ENCODE measurements at regions not wholly inside any gene's neighbourhood (a gene's known extent, or its start where the extent isn't known, plus 50 kb on each side); places are given as distances from the start of the nearest gene placed in this dataset.

DNA sequence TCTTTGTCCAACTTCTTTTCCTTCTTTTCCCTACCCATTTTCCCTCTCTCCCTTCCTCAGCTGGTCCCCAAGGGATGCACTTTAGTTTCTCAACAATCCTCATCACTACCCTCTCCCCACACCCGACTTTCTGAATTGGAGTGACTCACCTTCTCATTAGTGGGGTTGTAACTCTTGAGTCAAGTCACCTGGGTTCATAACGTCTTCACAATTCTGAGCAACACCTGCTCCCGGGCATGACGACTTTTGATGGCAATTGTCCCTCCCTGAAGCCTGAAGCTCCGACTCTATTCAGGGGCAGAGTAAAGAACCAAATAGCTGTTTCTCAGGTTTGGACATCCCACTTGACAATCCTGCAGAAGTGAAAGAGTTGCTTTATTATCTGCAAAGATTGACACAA is 82.7 kb upstream of the OTX2 start:
- WGBS, 2 donors: 55 to 57% methylated on average over 5 of the region's 5 CpGs
- H3K27ac ChIP-seq: no peak overlapping the region
- H3K4me3 ChIP-seq (replicated peaks in 1 of 3): no peak overlapping the region
- H3K27me3 ChIP-seq: no peaks in the 10 kb centered on the region
- TF ChIP-seq, protein P1, sequence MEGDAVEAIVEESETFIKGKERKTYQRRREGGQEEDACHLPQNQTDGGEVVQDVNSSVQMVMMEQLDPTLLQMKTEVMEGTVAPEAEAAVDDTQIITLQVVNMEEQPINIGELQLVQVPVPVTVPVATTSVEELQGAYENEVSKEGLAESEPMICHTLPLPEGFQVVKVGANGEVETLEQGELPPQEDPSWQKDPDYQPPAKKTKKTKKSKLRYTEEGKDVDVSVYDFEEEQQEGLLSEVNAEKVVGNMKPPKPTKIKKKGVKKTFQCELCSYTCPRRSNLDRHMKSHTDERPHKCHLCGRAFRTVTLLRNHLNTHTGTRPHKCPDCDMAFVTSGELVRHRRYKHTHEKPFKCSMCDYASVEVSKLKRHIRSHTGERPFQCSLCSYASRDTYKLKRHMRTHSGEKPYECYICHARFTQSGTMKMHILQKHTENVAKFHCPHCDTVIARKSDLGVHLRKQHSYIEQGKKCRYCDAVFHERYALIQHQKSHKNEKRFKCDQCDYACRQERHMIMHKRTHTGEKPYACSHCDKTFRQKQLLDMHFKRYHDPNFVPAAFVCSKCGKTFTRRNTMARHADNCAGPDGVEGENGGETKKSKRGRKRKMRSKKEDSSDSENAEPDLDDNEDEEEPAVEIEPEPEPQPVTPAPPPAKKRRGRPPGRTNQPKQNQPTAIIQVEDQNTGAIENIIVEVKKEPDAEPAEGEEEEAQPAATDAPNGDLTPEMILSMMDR (IDR thresholded peaks at IDR 0.05): no peak
- no peak for TF ChIP-seq POLR2A (IDR thresholded peaks at IDR 0.05)
- H3K36me3 ChIP-seq: no peaks in the 10 kb centered on the region
- peaks cover 0 to 7% of the 10 kb centered on the region in 2 donors for H3K4me1 ChIP-seq
- DNase-seq: no peak
- no peaks in the 10 kb centered on the region for H3K9me3 ChIP-seq
- intact Hi-C loops (cut with DNase I): no loop called here

DNA sequence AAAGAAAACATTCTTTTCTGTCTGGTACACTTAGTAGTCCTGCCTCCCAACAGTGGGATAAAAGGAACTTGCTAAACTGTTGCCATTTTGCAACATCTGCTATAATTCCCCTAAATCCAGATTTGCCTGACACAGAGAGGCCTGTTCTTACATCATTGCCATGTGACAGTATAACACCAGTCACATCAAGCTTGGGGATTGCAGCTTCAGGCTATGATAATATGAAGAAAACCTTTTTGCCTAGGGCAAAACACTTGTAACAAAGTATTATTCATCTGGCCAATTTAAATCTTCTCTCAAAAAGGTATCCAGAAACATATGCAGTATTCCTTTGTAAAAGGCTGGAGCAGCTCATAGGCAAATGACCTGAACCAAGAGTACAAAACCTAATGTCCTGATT is 80.9 kb upstream of the OTX2 start:
- TF ChIP-seq, protein P1 (IDR thresholded peaks at IDR 0.05): no peak
- no peak for TF ChIP-seq POLR2A (IDR thresholded peaks at IDR 0.05)
- intact Hi-C loops (cut with DNase I): no loop called here

DNA sequence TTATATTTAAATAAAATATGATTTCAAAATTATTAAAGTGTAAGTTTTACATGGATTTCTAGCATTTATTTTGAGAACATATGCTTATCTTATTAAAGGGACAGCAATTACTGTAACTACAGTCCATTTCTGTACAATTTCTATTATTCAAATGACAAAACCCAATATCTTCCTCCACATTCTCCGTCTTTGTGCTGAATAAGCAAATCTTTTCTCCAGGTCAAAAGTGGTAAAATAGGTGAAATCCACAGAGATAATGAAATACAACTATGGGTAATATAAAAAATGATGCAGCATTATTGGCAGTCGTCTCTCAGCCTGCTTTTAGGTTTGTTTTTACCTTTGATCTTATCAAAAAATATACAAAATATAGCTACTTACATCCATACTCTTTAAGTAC is 79.4 kb upstream of the OTX2 start:
- Histone ChIP-seq H3K9me3 (no peaks in the 10 kb centered on the region), H3K4me1 (peaks cover 0 to 7% of the 10 kb centered on the region in 2 donors), H3K36me3 (no peaks in the 10 kb centered on the region), H3K4me3 (replicated peaks in 1 of 3) (no peak overlapping the region), H3K27ac (no peak overlapping the region), H3K27me3 (no peaks in the 10 kb centered on the region)
- 85 to 87% methylated on average over 2 of the region's 2 CpGs for WGBS, 2 donors
- no peak for DNase-seq
- intact Hi-C loops (cut with DNase I): no loop called here
- TF ChIP-seq, protein P1 (IDR thresholded peaks at IDR 0.05): no peak
- no peak for TF ChIP-seq POLR2A (IDR thresholded peaks at IDR 0.05)

More for the DNA sequence above, 80.9 kb upstream of the OTX2 start:
- Histone ChIP-seq H3K4me3 (replicated peaks in 1 of 3) (no peak overlapping the region), H3K36me3 (no peaks in the 10 kb centered on the region), H3K9me3 (no peaks in the 10 kb centered on the region), H3K27ac (no peak overlapping the region), H3K27me3 (no peaks in the 10 kb centered on the region), H3K4me1 (peaks cover 0 to 7% of the 10 kb centered on the region in 2 donors)
- no peak for DNase-seq

DNA sequence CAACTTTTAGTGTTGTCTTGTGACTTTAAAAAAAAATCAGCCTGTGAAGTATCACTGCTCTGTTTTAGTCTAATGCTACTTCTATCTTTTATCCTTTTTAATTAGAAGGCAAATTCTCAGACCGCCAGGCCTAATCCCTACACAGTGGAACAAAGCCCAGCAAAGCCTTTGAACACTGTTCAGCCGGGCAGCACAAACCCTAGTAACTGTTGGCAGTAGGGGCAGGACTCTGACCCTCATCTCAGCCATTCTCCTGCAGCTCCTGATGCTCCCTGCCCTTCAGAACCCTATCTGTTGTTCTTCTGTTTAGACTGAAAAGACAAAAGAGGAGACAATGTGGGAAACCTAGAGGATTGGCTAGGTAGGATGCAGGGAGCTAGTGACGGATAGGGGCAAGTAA is 78.0 kb upstream of the OTX2 start:
- Histone ChIP-seq H3K4me1 (peaks cover 0 to 7% of the 10 kb centered on the region in 2 donors), H3K4me3 (replicated peaks in 1 of 3) (no peak overlapping the region), H3K36me3 (no peaks in the 10 kb centered on the region), H3K9me3 (no peaks in the 10 kb centered on the region), H3K27me3 (no peaks in the 10 kb centered on the region), H3K27ac (no peak overlapping the region)
- no peak for DNase-seq
- intact Hi-C loops (cut with DNase I): no loop called here
- 75 to 83% methylated on average over 3 of the region's 3 CpGs for WGBS, 2 donors
- no peak for TF ChIP-seq POLR2A (IDR thresholded peaks at IDR 0.05)
- TF ChIP-seq, protein P1 (IDR thresholded peaks at IDR 0.05): no peak

DNA sequence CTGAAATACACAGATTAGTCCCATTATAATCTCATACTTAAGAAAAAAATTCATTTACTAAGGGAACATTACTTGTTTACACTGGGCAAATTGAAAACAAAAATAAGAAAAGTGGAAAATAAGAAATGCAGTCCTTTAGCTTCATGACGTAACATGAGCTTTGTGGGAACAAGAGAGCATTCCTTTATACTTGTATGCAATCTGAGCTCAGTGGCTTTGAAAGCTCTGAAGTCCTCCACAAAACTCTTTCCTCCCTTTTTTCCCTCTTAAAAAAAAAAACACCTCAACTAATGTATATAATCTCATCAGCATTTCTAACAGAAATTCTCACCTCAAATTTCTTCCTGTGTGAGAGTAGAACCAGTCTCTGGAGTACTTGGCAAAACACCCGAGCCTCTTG is 76.9 kb upstream of the OTX2 start:
- TF ChIP-seq, protein P1 (IDR thresholded peaks at IDR 0.05): no peak
- TF ChIP-seq POLR2A (IDR thresholded peaks at IDR 0.05): no peak
- peak in 1 of 2 donors; percentile 6 for DNase-seq
- H3K27ac ChIP-seq: no peak overlapping the region
- no peaks in the 10 kb centered on the region for H3K27me3 ChIP-seq
- WGBS, 2 donors: 26 to 34% methylated on average over 2 of the region's 2 CpGs
- H3K9me3 ChIP-seq: no peaks in the 10 kb centered on the region
- H3K36me3 ChIP-seq: no peaks in the 10 kb centered on the region
- H3K4me1 ChIP-seq: peaks cover 0 to 7% of the 10 kb centered on the region in 2 donors
- H3K4me3 ChIP-seq (replicated peaks in 1 of 3): no peak overlapping the region
- intact Hi-C loops (cut with DNase I): no loop called here
